Ascending aorta (tissue), 2 donors: ENCODE measurements at regions not wholly inside any gene's neighbourhood (a gene's known extent, or its start where the extent isn't known, plus 50 kb on each side); places are given as distances from the start of the nearest gene placed in this dataset.
A peak's percentile ranks its signal among the peaks of the same experiment; 100 is the strongest.

Experiments
- DNase-seq, 2 donors: peaks; one replicate each; pipeline ENCODE4 v3.0.0-alpha.2; 2019; ENCODE audit warnings: low spot score in 2 of 2
- H3K27ac ChIP-seq, 2 donors: fragments of 200-600 bp; sonication (generic); one replicate each; pipeline ENCODE4 v1.5.1; 2016 to 2017; ENCODE audit warnings: mild to moderate bottlenecking in 1 of 2
- H3K27me3 ChIP-seq: fragments of 200-600 bp; sonication (generic); one replicate; pipeline ENCODE4 v1.5.1; 2017
- H3K36me3 ChIP-seq, 2 donors: fragments of 200-600 bp; sonication (generic); one replicate each; pipeline ENCODE4 v1.5.1; 2016
- H3K4me1 ChIP-seq, 2 donors: fragments of 200-600 bp; sonication (generic); one replicate each; pipeline ENCODE4 v1.5.1; 2016 to 2017; ENCODE audit warnings: mild to moderate bottlenecking in 1 of 2
- H3K4me3 ChIP-seq, 2 donors: fragments of 200-600 bp; sonication (generic); one replicate each; pipeline ENCODE4 v1.5.1; 2016 to 2017; ENCODE audit warnings: mild to moderate bottlenecking in 1 of 2
- H3K9me3 ChIP-seq, 2 donors: fragments of 200-600 bp; sonication (generic); one replicate each; pipeline ENCODE4 v1.5.1; 2016
- intact Hi-C: fragments of 100-400 bp; cut with DNase I; formaldehyde crosslinking; loops from one replicate; pipeline ENCODE4 v1.15.1; 2023
- TF ChIP-seq, protein P1 (sequence below), 3 experiments: fragments of 200-600 bp in 2 of 3; fragments of 450-650 bp in 1 of 3; sonication (generic) in 2 of 3; IDR thresholded peaks; one replicate each; pipeline ENCODE4 v1.5.1; 2016 to 2019; ENCODE audit warnings: antibody characterized with exemption in 3 of 3, mild to moderate bottlenecking in 1 of 3, moderate library complexity in 1 of 3

GRCh38 chr12:23340351-23340750, 609.1 kb downstream of the SOX5 start:
- Histone ChIP-seq H3K4me1 (no peaks in the 10 kb centered on the region), H3K27me3 (no peaks in the 10 kb centered on the region), H3K36me3 (no peaks in the 10 kb centered on the region), H3K9me3 (no peaks in the 10 kb centered on the region), H3K4me3 (no peak overlapping the region), H3K27ac (no peak overlapping the region)
- TF ChIP-seq, protein P1, sequence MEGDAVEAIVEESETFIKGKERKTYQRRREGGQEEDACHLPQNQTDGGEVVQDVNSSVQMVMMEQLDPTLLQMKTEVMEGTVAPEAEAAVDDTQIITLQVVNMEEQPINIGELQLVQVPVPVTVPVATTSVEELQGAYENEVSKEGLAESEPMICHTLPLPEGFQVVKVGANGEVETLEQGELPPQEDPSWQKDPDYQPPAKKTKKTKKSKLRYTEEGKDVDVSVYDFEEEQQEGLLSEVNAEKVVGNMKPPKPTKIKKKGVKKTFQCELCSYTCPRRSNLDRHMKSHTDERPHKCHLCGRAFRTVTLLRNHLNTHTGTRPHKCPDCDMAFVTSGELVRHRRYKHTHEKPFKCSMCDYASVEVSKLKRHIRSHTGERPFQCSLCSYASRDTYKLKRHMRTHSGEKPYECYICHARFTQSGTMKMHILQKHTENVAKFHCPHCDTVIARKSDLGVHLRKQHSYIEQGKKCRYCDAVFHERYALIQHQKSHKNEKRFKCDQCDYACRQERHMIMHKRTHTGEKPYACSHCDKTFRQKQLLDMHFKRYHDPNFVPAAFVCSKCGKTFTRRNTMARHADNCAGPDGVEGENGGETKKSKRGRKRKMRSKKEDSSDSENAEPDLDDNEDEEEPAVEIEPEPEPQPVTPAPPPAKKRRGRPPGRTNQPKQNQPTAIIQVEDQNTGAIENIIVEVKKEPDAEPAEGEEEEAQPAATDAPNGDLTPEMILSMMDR (IDR thresholded peaks at IDR 0.05) = no peak
- intact Hi-C loops = no loop called here
- DNase-seq = no peak

DNA sequence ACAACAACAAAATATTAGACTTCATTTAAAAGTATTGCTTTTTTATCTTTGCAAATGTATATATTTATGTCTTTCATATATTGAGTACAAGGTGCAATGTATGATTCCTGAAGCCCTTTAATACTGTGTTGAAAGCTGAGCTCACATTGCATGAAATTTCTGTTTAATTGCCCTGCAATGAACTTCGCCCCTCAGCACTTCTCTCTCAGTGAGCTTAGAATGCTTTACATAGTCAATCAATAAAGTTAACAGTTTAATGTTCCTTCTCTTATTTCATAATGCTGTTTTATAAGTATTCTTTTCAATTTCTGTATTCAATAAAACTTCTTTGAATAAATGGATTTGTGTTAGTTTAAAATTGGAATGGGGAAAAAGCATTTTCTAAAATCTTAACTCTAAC, 607.1 kb downstream of the SOX5 start:
- Histone ChIP-seq H3K4me1 (no peaks in the 10 kb centered on the region), H3K4me3 (no peak overlapping the region), H3K27ac (no peak overlapping the region), H3K36me3 (no peaks in the 10 kb centered on the region), H3K9me3 (no peaks in the 10 kb centered on the region), H3K27me3 (no peaks in the 10 kb centered on the region)
- TF ChIP-seq, protein P1 (IDR thresholded peaks at IDR 0.05) = no peak
- DNase-seq = no peak
- intact Hi-C loops = no loop called here

DNA sequence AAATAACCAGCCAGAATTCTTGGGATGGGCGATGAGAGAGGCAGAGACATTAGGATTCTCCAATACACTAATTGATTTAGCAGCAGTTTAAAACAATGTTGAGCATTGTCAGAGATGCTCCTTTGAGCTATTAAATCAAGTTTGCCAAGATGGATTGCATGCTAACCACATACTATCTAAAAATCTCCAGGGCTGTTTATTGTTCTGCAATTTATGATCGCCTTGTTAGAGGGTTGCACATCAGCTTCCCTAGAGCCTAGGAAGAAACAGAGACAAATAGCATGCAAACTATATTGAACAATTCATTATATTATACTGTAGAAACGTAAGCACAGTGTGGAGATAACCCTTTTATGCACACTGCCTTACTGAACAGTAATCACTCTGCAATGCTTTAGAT, 599.9 kb downstream of the SOX5 start:
- no peaks in the 10 kb centered on the region for H3K27me3 ChIP-seq
- peaks cover 0 to 5% of the 10 kb centered on the region in 2 donors for H3K4me1 ChIP-seq
- TF ChIP-seq, protein P1 (IDR thresholded peaks at IDR 0.05) = no peak
- no peaks in the 10 kb centered on the region for H3K36me3 ChIP-seq
- H3K27ac ChIP-seq = no peak overlapping the region
- intact Hi-C loops = no loop called here
- no peaks in the 10 kb centered on the region for H3K9me3 ChIP-seq
- DNase-seq = no peak
- H3K4me3 ChIP-seq = no peak overlapping the region

DNA sequence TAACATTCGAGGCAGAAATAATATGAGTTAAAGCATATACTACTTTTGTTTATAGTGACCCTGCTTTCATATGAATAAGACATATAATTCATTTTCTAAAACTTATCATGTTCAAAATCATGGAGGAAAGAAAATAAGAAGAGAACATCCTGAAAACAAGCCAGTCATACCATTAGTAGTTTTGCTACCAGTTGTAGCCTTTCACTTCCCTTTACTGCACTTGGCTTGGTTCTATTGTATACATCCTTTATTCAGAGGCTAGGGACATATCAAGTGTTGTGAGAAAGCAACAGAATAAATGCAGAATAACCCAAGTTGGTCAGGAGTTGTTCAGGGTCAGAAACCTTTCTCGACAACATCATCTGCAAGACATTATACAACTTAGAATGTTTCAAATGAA, 598.7 kb downstream of the SOX5 start:
- intact Hi-C loops = no loop called here
- no peak overlapping the region for H3K4me3 ChIP-seq
- H3K9me3 ChIP-seq = no peaks in the 10 kb centered on the region
- H3K27ac ChIP-seq = peak overlapping the region in 1 of 2 donors; percentile 51
- no peaks in the 10 kb centered on the region for H3K27me3 ChIP-seq
- DNase-seq = no peak
- peaks cover 0 to 8% of the 10 kb centered on the region in 2 donors for H3K4me1 ChIP-seq
- H3K36me3 ChIP-seq = no peaks in the 10 kb centered on the region
- TF ChIP-seq, protein P1 (IDR thresholded peaks at IDR 0.05) = no peak

GRCh38 chr12:23352670-23353069, 596.8 kb downstream of the SOX5 start:
- intact Hi-C loops = no loop called here
- no peak overlapping the region for H3K27ac ChIP-seq
- TF ChIP-seq, protein P1 (IDR thresholded peaks at IDR 0.05) = no peak
- no peaks in the 10 kb centered on the region for H3K36me3 ChIP-seq
- DNase-seq = no peak
- no peak overlapping the region for H3K4me3 ChIP-seq
- H3K27me3 ChIP-seq = no peaks in the 10 kb centered on the region
- H3K9me3 ChIP-seq = no peaks in the 10 kb centered on the region
- H3K4me1 ChIP-seq = peaks cover 0 to 22% of the 10 kb centered on the region in 2 donors

- H3K36me3 ChIP-seq = no peaks in the 10 kb centered on the region
- peaks cover 0 to 35% of the 10 kb centered on the region in 2 donors for H3K4me1 ChIP-seq
- no peak for DNase-seq
- TF ChIP-seq, protein P1 (IDR thresholded peaks at IDR 0.05) = no peak
- intact Hi-C loops = loop anchor here (5.0 kb wide), 1 partner anchor 567 kb away; no protein-coding TSS in a partner anchor
- no peaks in the 10 kb centered on the region for H3K27me3 ChIP-seq
- H3K27ac ChIP-seq = no peak overlapping the region
- no peak overlapping the region for H3K4me3 ChIP-seq
- H3K9me3 ChIP-seq = no peaks in the 10 kb centered on the region
Measured at GRCh38 chr12:23354800-23355199, 594.7 kb downstream of the SOX5 start.
